ENCODE measurements at regions not wholly inside any gene's neighbourhood (a gene's known extent, or its start where the extent isn't known, plus 50 kb on each side); places are given as distances from the start of the nearest gene placed in this dataset.
A peak's percentile ranks its signal among the peaks of the same experiment; 100 is the strongest.

DNA sequence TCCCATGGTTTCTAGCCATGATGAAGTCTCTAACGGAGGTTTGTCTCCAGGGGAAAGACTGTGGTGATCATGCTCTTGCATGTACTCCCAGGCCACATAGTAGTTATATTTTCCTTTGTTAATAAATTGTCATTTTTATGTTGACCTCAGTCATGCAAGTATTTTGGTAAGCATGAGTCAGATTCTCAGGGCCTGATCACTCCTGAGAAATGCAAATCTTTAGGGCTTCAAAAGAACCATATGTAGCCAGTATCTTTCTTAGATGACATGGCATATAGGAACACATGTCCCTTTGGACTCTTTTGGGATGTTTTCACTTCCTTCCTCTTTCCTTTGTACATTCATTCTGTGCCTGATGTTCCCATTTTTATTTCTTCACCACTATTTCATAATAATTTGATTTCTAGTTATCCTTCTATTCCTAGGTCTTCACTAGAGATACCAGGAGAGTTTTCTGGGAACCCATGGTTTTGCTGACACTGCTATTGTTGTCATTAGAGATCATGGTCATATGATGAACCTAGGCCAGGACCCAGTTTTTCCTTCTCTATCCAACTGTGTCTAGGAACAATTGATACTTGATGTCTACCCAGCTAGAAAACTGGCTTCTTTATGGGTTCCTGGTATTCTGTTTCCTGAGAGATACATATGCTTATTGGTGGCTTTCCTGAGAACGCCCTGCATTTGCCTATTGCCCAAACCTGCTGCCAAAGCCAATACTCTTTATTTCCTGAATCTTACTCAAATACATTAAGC lies 248.1 kb upstream of the NREP start:
- no peak for DNase-seq (ENCODE audit: low spot score)
- no peak overlapping the region for H3K4me3 ChIP-seq
- no peaks in the 10 kb centered on the region for H3K27me3 ChIP-seq (replicated peaks; ENCODE audit: insufficient read depth)
- ATAC-seq (ENCODE audit: insufficient number of reproducible peaks, low FRiP score, low read depth) = peak; percentile 8
- no peaks in the 10 kb centered on the region for H3K36me3 ChIP-seq
- H3K4me1 ChIP-seq (ENCODE audit: control insufficient read depth in 1 of 2, low read depth in 2 of 2) = peaks cover 12 to 18% of the 10 kb centered on the region in 2 donors
- no peaks in the 10 kb centered on the region for H3K9me3 ChIP-seq
- peak overlapping the region in 1 of 2 donors; percentile 38 for H3K27ac ChIP-seq
- TF ChIP-seq, protein P1, sequence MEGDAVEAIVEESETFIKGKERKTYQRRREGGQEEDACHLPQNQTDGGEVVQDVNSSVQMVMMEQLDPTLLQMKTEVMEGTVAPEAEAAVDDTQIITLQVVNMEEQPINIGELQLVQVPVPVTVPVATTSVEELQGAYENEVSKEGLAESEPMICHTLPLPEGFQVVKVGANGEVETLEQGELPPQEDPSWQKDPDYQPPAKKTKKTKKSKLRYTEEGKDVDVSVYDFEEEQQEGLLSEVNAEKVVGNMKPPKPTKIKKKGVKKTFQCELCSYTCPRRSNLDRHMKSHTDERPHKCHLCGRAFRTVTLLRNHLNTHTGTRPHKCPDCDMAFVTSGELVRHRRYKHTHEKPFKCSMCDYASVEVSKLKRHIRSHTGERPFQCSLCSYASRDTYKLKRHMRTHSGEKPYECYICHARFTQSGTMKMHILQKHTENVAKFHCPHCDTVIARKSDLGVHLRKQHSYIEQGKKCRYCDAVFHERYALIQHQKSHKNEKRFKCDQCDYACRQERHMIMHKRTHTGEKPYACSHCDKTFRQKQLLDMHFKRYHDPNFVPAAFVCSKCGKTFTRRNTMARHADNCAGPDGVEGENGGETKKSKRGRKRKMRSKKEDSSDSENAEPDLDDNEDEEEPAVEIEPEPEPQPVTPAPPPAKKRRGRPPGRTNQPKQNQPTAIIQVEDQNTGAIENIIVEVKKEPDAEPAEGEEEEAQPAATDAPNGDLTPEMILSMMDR (IDR thresholded peaks at IDR 0.05) = no peak

DNA sequence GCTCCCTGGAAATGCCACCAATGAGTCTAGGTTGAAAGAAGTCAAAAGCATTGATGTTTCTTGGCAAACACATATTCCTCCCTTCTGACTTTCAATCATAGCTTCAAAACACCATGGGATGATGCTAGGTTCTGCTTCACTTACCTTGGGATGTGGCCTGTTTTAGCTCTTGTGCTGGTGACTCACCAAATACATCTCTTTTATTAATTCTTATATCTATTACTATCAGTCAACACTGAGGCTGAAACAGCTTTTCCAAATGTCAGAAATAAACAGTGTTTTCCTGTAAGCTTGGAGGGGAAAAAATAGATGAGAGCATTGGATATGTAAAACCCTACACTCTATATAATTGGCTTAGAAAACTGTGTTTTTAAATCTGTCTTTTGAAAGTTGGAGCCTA lies 245.4 kb upstream of the NREP start:
- ATAC-seq (ENCODE audit: insufficient number of reproducible peaks, low FRiP score, low read depth) (no peak), DNase-seq (ENCODE audit: low spot score) (no peak)
- Histone ChIP-seq H3K4me3 (no peak overlapping the region), H3K27me3 (replicated peaks; ENCODE audit: insufficient read depth) (no peaks in the 10 kb centered on the region), H3K9me3 (no peaks in the 10 kb centered on the region), H3K36me3 (no peaks in the 10 kb centered on the region), H3K4me1 (ENCODE audit: control insufficient read depth in 1 of 2, low read depth in 2 of 2) (peaks cover 12 to 18% of the 10 kb centered on the region in 2 donors), H3K27ac (no peak overlapping the region)
- TF ChIP-seq, protein P1 (IDR thresholded peaks at IDR 0.05) = no peak

GRCh38 chr5:111999286-111999685 lies 242.3 kb upstream of the NREP start:
- no peaks in the 10 kb centered on the region for H3K36me3 ChIP-seq
- TF ChIP-seq, protein P1 (IDR thresholded peaks at IDR 0.05) = no peak
- H3K27ac ChIP-seq = no peak overlapping the region
- DNase-seq (ENCODE audit: low spot score) = no peak
- no peaks in the 10 kb centered on the region for H3K27me3 ChIP-seq (replicated peaks; ENCODE audit: insufficient read depth)
- no peak overlapping the region for H3K4me3 ChIP-seq
- peak; percentile 43 for ATAC-seq (ENCODE audit: insufficient number of reproducible peaks, low FRiP score, low read depth)
- no peaks in the 10 kb centered on the region for H3K4me1 ChIP-seq (ENCODE audit: control insufficient read depth in 1 of 2, low read depth in 2 of 2)
- no peaks in the 10 kb centered on the region for H3K9me3 ChIP-seq

DNA sequence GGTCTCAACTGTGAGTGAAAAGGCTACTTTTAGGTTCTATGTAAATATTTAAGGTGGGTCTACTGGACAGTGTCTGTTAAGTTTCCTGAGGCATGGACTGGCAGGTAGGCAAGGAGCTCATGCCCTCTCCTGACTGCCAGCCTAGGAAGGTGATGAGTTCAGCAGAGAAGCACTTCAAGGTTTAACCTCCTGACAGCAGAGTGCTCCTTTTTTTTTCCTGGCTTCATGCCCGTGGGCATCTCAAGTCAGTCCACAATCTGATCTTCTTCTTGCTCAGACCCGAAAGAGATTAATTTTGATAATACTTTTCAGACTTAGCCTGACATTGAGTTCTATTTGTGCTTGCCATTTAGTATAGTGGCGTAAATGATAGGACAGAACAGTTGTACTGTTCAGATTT lies 241.9 kb upstream of the NREP start:
- Histone ChIP-seq H3K27ac (no peak overlapping the region), H3K36me3 (no peaks in the 10 kb centered on the region), H3K4me3 (no peak overlapping the region), H3K9me3 (no peaks in the 10 kb centered on the region), H3K27me3 (replicated peaks; ENCODE audit: insufficient read depth) (no peaks in the 10 kb centered on the region), H3K4me1 (ENCODE audit: control insufficient read depth in 1 of 2, low read depth in 2 of 2) (no peaks in the 10 kb centered on the region)
- TF ChIP-seq, protein P1 (IDR thresholded peaks at IDR 0.05) = no peak
- DNase-seq (ENCODE audit: low spot score) (no peak), ATAC-seq (ENCODE audit: insufficient number of reproducible peaks, low FRiP score, low read depth) (no peak)

GRCh38 chr5:111997711-111998110 lies 240.7 kb upstream of the NREP start:
- no peak overlapping the region for H3K4me3 ChIP-seq
- TF ChIP-seq, protein P1 (IDR thresholded peaks at IDR 0.05) = no peak
- H3K9me3 ChIP-seq = no peaks in the 10 kb centered on the region
- no peaks in the 10 kb centered on the region for H3K27me3 ChIP-seq (replicated peaks; ENCODE audit: insufficient read depth)
- H3K36me3 ChIP-seq = no peaks in the 10 kb centered on the region
- DNase-seq (ENCODE audit: low spot score) = no peak
- H3K4me1 ChIP-seq (ENCODE audit: control insufficient read depth in 1 of 2, low read depth in 2 of 2) = no peaks in the 10 kb centered on the region
- ATAC-seq (ENCODE audit: insufficient number of reproducible peaks, low FRiP score, low read depth) = no peak
- no peak overlapping the region for H3K27ac ChIP-seq

Data from thoracic aorta (tissue), 2 donors.